ENCODE measurements at regions not wholly inside any gene's neighbourhood (a gene's known extent, or its start where the extent isn't known, plus 50 kb on each side); places are given as distances from the start of the nearest gene placed in this dataset.

DNA sequence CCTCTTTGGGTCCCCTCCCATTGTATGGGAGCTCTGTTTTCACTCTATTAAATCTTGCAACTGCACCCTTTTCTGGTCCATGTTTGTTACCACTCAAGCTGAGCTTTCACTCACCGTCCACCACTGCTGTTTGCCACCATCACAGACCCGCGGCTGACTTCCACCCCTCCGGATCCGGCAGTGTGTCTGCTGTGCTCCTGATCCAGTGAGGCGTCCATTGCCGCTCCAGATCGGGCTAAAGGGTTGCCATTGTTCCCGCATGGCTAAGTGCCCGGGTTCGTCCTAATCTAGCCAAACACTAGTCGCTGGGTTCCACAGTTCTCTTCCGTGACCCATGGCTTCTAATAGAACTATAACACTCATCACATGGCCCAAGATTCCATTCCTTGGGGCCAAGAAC is 157.2 kb downstream of the SEC16B start:
- Histone ChIP-seq H3K9me3 (ENCODE audit: low read length) (no peaks in the 10 kb centered on the region), H3K27ac (ENCODE audit: extremely low read length, insufficient read depth, low read length) (no peak overlapping the region), H2AFZ (ENCODE audit: low read length) (no peak overlapping the region), H3K4me2 (ENCODE audit: low read depth, low read length) (no peak overlapping the region), H3K4me1 (ENCODE audit: insufficient read depth, low read length) (no peaks in the 10 kb centered on the region), H4K20me1 (ENCODE audit: insufficient read depth, low read length) (no peaks in the 10 kb centered on the region), H3K79me2 (ENCODE audit: insufficient read depth, low read length) (no peaks in the 10 kb centered on the region), H3K9ac (ENCODE audit: insufficient read depth, low read depth, low read length) (no peak overlapping the region), H3K27me3 (ENCODE audit: control insufficient read depth in 1 of 2, insufficient read depth in 2 of 2, low read length in 2 of 2) (no peaks in the 10 kb centered on the region), H3K36me3 (replicated peaks in 1 of 2; ENCODE audit: control insufficient read depth in 1 of 2, insufficient read depth in 2 of 2, low read length in 2 of 2) (no peaks in the 10 kb centered on the region), H3K4me3 (replicated peaks in 1 of 3; ENCODE audit: insufficient read depth in 1 of 3, low read depth in 2 of 3, low read length in 3 of 3) (no peak overlapping the region)
- intact Hi-C loops (cut with micrococcal nuclease; ENCODE audit: unreplicated experiment) (no loop called here), in situ Hi-C loops (cut with HindIII; ENCODE audit: extremely low pct_ligation_motif_present, low pct_unique_long_range_greater_than_20kb) (no loop called here)
- CTCF ChIA-PET (ENCODE audit: low intra/inter-chr PET ratio, low total read pairs) = no interaction called here
- WGBS (ENCODE audit: low lambda C conversion rate) = 34% methylated on average over 11 of the region's 13 CpGs
- no TSS peak for BruUV-seq (replicated peaks)
- FAIRE-seq (no peak), DNase-seq (ENCODE audit: low spot score) (no peak), ATAC-seq (no peak)
- POLR2A ChIA-PET = no interaction called here
- TF ChIP-seq, protein P1, sequence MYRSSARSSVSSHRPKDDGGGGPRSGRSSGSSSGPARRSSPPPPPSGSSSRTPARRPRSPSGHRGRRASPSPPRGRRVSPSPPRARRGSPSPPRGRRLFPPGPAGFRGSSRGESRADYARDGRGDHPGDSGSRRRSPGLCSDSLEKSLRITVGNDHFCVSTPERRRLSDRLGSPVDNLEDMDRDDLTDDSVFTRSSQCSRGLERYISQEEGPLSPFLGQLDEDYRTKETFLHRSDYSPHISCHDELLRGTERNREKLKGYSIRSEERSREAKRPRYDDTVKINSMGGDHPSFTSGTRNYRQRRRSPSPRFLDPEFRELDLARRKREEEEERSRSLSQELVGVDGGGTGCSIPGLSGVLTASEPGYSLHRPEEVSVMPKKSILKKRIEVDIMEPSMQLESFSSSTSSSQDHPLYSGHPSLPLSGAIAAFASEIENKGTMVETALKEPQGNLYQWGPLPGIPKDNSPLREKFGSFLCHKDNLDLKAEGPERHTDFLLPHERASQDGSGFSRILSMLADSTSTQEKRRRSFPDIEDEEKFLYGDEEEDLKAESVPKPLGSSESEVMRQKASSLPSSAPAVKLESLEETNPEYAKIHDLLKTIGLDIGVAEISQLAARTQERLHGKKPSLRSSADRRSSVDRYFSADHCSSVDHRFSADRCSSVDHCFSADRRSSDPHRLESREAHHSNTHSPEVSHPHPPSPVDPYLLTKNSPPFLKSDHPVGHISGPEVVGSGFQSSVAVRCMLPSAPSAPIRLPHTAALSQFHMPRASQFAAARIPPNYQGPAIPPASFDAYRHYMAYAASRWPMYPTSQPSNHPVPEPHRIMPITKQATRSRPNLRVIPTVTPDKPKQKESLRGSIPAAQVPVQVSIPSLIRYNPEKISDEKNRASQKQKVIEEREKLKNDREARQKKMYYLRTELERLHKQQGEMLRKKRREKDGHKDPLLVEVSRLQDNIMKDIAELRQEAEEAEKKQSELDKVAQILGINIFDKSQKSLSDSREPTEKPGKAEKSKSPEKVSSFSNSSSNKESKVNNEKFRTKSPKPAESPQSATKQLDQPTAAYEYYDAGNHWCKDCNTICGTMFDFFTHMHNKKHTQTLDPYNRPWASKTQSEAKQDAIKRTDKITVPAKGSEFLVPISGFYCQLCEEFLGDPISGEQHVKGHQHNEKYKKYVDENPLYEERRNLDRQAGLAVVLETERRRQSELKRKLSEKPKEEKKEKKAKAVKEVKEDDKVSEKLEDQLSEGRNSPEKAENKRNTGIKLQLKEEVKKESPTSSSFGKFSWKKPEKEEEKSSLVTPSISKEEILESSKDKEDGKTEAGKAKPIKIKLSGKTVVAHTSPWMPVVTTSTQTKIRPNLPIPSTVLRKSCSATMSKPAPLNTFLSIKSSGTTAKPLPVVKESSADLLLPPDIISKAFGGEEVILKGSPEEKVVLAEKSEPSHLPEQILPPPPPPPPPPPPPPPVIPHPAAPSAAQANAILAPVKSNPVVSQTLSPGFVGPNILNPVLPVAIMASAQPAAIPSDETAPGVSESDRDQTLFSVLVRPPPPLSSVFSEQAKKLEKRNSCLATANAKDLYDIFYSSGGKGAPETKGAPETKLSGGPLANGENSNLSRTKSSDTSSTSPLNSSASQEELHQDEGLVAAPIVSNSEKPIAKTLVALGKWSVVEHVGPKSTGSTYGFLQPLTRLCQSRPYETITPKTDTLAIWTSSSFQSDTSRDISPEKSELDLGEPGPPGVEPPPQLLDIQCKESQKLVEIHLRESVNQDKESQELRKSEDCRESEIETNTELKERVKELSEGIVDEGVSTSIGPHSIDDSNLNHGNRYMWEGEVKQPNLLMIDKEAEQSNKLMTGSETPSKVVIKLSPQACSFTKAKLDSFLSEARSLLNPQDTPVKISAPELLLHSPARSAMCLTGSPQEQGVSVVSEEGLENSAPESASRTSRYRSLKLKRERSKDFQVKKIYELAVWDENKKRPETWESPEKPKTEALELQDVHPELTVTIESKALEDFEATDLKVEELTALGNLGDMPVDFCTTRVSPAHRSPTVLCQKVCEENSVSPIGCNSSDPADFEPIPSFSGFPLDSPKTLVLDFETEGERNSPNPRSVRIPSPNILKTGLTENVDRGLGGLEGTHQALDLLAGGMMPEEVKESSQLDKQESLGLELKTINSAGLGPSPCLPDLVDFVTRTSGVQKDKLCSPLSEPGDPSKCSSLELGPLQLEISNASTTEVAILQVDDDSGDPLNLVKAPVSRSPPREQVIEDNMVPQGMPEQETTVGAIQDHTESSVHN (CRISPR knock-in tag; IDR thresholded peaks at IDR 0.05) = no peak
- TF ChIP-seq, protein P2, sequence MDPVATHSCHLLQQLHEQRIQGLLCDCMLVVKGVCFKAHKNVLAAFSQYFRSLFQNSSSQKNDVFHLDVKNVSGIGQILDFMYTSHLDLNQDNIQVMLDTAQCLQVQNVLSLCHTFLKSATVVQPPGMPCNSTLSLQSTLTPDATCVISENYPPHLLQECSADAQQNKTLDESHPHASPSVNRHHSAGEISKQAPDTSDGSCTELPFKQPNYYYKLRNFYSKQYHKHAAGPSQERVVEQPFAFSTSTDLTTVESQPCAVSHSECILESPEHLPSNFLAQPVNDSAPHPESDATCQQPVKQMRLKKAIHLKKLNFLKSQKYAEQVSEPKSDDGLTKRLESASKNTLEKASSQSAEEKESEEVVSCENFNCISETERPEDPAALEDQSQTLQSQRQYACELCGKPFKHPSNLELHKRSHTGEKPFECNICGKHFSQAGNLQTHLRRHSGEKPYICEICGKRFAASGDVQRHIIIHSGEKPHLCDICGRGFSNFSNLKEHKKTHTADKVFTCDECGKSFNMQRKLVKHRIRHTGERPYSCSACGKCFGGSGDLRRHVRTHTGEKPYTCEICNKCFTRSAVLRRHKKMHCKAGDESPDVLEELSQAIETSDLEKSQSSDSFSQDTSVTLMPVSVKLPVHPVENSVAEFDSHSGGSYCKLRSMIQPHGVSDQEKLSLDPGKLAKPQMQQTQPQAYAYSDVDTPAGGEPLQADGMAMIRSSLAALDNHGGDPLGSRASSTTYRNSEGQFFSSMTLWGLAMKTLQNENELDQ (CRISPR knock-in tag; IDR thresholded peaks at IDR 0.05; ENCODE audit: borderline replicate concordance) = no peak
- TF ChIP-seq, protein P3, sequence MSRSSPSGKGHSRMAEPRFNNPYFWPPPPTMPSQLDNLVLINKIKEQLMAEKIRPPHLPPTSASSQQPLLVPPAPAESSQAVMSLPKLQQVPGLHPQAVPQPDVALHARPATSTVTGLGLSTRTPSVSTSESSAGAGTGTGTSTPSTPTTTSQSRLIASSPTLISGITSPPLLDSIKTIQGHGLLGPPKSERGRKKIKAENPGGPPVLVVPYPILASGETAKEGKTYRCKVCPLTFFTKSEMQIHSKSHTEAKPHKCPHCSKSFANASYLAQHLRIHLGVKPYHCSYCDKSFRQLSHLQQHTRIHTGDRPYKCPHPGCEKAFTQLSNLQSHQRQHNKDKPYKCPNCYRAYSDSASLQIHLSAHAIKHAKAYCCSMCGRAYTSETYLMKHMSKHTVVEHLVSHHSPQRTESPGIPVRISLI (CRISPR knock-in tag; IDR thresholded peaks at IDR 0.05; ENCODE audit: borderline replicate concordance) = no peak
- TF ChIP-seq SMYD3 (CRISPR knock-in tag; IDR thresholded peaks at IDR 0.05) (no peak), ZNF776 (CRISPR knock-in tag; IDR thresholded peaks at IDR 0.05) (no peak), PPARG (CRISPR knock-in tag; conservative IDR thresholded peaks at IDR 0.05) (no peak), ZNF432 (CRISPR knock-in tag; IDR thresholded peaks at IDR 0.05; ENCODE audit: borderline replicate concordance) (no peak), HHEX (CRISPR knock-in tag; IDR thresholded peaks at IDR 0.05) (no peak)
- TF ChIP-seq, protein P4, sequence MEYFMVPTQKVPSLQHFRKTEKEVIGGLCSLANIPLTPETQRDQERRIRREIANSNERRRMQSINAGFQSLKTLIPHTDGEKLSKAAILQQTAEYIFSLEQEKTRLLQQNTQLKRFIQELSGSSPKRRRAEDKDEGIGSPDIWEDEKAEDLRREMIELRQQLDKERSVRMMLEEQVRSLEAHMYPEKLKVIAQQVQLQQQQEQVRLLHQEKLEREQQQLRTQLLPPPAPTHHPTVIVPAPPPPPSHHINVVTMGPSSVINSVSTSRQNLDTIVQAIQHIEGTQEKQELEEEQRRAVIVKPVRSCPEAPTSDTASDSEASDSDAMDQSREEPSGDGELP (IDR thresholded peaks at IDR 0.05; ENCODE audit: borderline replicate concordance, low read depth) = no peak
- TF ChIP-seq, protein P5, sequence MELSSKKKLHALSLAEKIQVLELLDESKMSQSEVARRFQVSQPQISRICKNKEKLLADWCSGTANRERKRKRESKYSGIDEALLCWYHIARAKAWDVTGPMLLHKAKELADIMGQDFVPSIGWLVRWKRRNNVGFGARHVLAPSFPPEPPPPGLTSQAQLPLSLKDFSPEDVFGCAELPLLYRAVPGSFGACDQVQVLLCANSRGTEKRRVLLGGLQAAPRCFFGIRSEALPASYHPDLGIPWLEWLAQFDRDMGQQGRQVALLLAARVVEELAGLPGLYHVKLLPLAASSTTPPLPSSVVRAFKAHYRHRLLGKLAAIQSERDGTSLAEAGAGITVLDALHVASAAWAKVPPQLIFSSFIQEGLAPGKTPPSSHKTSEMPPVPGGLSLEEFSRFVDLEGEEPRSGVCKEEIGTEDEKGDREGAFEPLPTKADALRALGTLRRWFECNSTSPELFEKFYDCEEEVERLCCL (CRISPR knock-in tag; IDR thresholded peaks at IDR 0.05; ENCODE audit: borderline replicate concordance) = no peak

Data from HepG2 (cell line).